ENCODE measurements at regions not wholly inside any gene's neighbourhood (a gene's known extent, or its start where the extent isn't known, plus 50 kb on each side); places are given as distances from the start of the nearest gene placed in this dataset.

GRCh38 chr2:100222844-100223243 is 80.5 kb upstream of the AFF3 start:
- Mint-ChIP-seq H3K9me3 (peaks cover 7% of the 10 kb centered on the region; the same call in 1 of the 2 replicates), H3K27me3 (ENCODE audit: low read depth) (no peaks in the 10 kb centered on the region; the same call in none of the 2 replicates), H3K36me3 (no peaks in the 10 kb centered on the region), H3K4me1 (no peaks in the 10 kb centered on the region), H3K27ac (no peak overlapping the region), H3K4me3 (no peak overlapping the region)
- DNase-seq (ENCODE audit: low spot score) (no peak), ATAC-seq (no peak)
- ChIA-PET CTCF (interaction anchor here (1.0 to 1.3 kb wide), 2 partner anchors 40 to 45 kb away, joined by 3 to 4 read pairs; no protein-coding TSS in a partner anchor), POLR2A (no interaction called here)
- no peak for TF ChIP-seq PRDM15 (CRISPR knock-in tag; IDR thresholded peaks at IDR 0.05)
- no peak for TF ChIP-seq MAX (CRISPR knock-in tag; IDR thresholded peaks at IDR 0.05)
- no peak for TF ChIP-seq SOX15 (CRISPR knock-in tag; IDR thresholded peaks at IDR 0.05)
- no peak for TF ChIP-seq TP53 (CRISPR knock-in tag; IDR thresholded peaks at IDR 0.05)
- TF ChIP-seq TEAD1 (CRISPR knock-in tag; IDR thresholded peaks at IDR 0.05), result no peak
- no peak for TF ChIP-seq ELF4 (CRISPR knock-in tag; IDR thresholded peaks at IDR 0.05; ENCODE audit: low read depth)

GRCh38 chr2:100218552-100218951 is 76.2 kb upstream of the AFF3 start:
- Mint-ChIP-seq H3K36me3 (no peaks in the 10 kb centered on the region), H3K9me3 (peaks cover 4% of the 10 kb centered on the region; the same call in 1 of the 2 replicates), H3K4me1 (no peaks in the 10 kb centered on the region), H3K27ac (no peak overlapping the region), H3K4me3 (no peak overlapping the region), H3K27me3 (ENCODE audit: low read depth) (no peaks in the 10 kb centered on the region; the same call in 1 of the 2 replicates)
- no peak for ATAC-seq
- no peak for DNase-seq (ENCODE audit: low spot score)
- TF ChIP-seq FOXJ3 (CRISPR knock-in tag; IDR thresholded peaks at IDR 0.05; ENCODE audit: borderline replicate concordance), result no peak
- no peak for TF ChIP-seq ATF2 (CRISPR knock-in tag; IDR thresholded peaks at IDR 0.05; ENCODE audit: borderline replicate concordance, low read depth)
- TF ChIP-seq GABPB1 (CRISPR knock-in tag; IDR thresholded peaks at IDR 0.05), result no peak
- no peak for TF ChIP-seq SP1 (CRISPR knock-in tag; conservative IDR thresholded peaks at IDR 0.05)
- no peak for TF ChIP-seq HMGA2 (CRISPR knock-in tag; IDR thresholded peaks at IDR 0.05)
- TF ChIP-seq PRRX2 (CRISPR knock-in tag; IDR thresholded peaks at IDR 0.05), result no peak
- ChIA-PET CTCF (no interaction called here), POLR2A (interaction anchor here (0.6 kb wide), 1 partner anchor 528 kb away, joined by 3 read pairs; no protein-coding TSS in a partner anchor)

- no peak overlapping the region for H3K27ac Mint-ChIP-seq
- no peak overlapping the region for H3K4me3 Mint-ChIP-seq
- DNase-seq (ENCODE audit: low spot score), result no peak
- H3K27me3 Mint-ChIP-seq (ENCODE audit: low read depth), result no peaks in the 10 kb centered on the region
- H3K36me3 Mint-ChIP-seq, result no peaks in the 10 kb centered on the region
- H3K4me1 Mint-ChIP-seq, result no peaks in the 10 kb centered on the region
- ChIA-PET CTCF (no interaction called here), POLR2A (no interaction called here)
- TF ChIP-seq NR2C2 (CRISPR knock-in tag; IDR thresholded peaks at IDR 0.05) (no peak), FOXJ3 (CRISPR knock-in tag; IDR thresholded peaks at IDR 0.05; ENCODE audit: borderline replicate concordance) (no peak), ZNF232 (CRISPR knock-in tag; IDR thresholded peaks at IDR 0.05) (no peak), ZNF138 (CRISPR knock-in tag; conservative IDR thresholded peaks at IDR 0.05) (no peak), ZNF263 (CRISPR knock-in tag; IDR thresholded peaks at IDR 0.05; ENCODE audit: low read depth) (no peak)
- peaks cover 4% of the 10 kb centered on the region; the same call in 1 of the 2 replicates for H3K9me3 Mint-ChIP-seq
- ATAC-seq, result no peak
These were observed 74.9 kb upstream of the AFF3 start for GRCh38 chr2:100217323-100217722.

- no peaks in the 10 kb centered on the region for H3K4me1 Mint-ChIP-seq
- CTCF ChIA-PET, result no interaction called here
- no peak overlapping the region for H3K4me3 Mint-ChIP-seq
- POLR2A ChIA-PET, result no interaction called here
- DNase-seq (ENCODE audit: low spot score) (no peak), ATAC-seq (no peak)
- H3K27ac Mint-ChIP-seq, result no peak overlapping the region
- H3K9me3 Mint-ChIP-seq, result no peaks in the 10 kb centered on the region
- no peaks in the 10 kb centered on the region for H3K27me3 Mint-ChIP-seq (ENCODE audit: low read depth)
- no peaks in the 10 kb centered on the region for H3K36me3 Mint-ChIP-seq
- no peak for TF ChIP-seq SP1 (CRISPR knock-in tag; conservative IDR thresholded peaks at IDR 0.05)
- no peak for TF ChIP-seq ZNF281 (CRISPR knock-in tag; IDR thresholded peaks at IDR 0.05)
- TF ChIP-seq FOXP1 (CRISPR knock-in tag; IDR thresholded peaks at IDR 0.05; ENCODE audit: borderline replicate concordance), result no peak
- no peak for TF ChIP-seq ZNF317 (CRISPR knock-in tag; IDR thresholded peaks at IDR 0.05; ENCODE audit: borderline replicate concordance, low read depth)
- TF ChIP-seq PREB (CRISPR knock-in tag; IDR thresholded peaks at IDR 0.05; ENCODE audit: borderline replicate concordance), result no peak
- TF ChIP-seq GRHL2 (CRISPR knock-in tag; IDR thresholded peaks at IDR 0.05; ENCODE audit: insufficient replicate concordance, severe bottlenecking), result no peak
- TF ChIP-seq CREM (CRISPR knock-in tag; IDR thresholded peaks at IDR 0.05), result no peak
These were observed 73.6 kb upstream of the AFF3 start for GRCh38 chr2:100216015-100216414.

Measured in WTC11 (cell line).